Kidney (tissue), 13 donors: ENCODE measurements at regions not wholly inside any gene's neighbourhood (a gene's known extent, or its start where the extent isn't known, plus 50 kb on each side); places are given as distances from the start of the nearest gene placed in this dataset.

ENCODE experiments used
- DNase-seq, 5 donors: peaks; one replicate each; pipeline ENCODE4 v3.0.0-alpha.2; 2013 to 2020
- FAIRE-seq: peaks from 2 replicates; lab custom pipeline; 2012; peaks lifted over from hg19 to GRCh38; lab: Jason Lieb, UNC
- H3K27ac ChIP-seq, 2 donors: one replicate each; pipeline ENCODE4 v1.7.0; 2013; ENCODE audit warnings: low read depth in 2 of 2, low read length in 2 of 2, inconsistent platforms in 1 of 2
- H3K27me3 ChIP-seq: one replicate; pipeline ENCODE4 v1.7.1; 2013; ENCODE audit warnings: low read length, inconsistent platforms; ENCODE audit not compliant: control insufficient read depth, insufficient read depth
- H3K36me3 ChIP-seq, 3 donors: one replicate each; pipeline versions ENCODE4 v1.7.0 to v1.7.1; 2013; ENCODE audit warnings: low read length in 3 of 3, control low read depth in 1 of 3, inconsistent platforms in 1 of 3; ENCODE audit not compliant: insufficient read depth in 3 of 3, control insufficient read depth in 2 of 3
- H3K4me1 ChIP-seq, 3 donors: one replicate each; pipeline versions ENCODE4 v1.7.0 to v1.7.1; 2013; ENCODE audit warnings: low read length in 3 of 3, inconsistent platforms in 1 of 3, low read depth in 1 of 3; ENCODE audit not compliant: control insufficient read depth in 2 of 3, insufficient read depth in 2 of 3
- H3K4me3 ChIP-seq, 3 donors: one replicate each; pipeline versions ENCODE4 v1.7.0 to v1.8.1; 2013; ENCODE audit warnings: low read length in 3 of 3, control low read depth in 1 of 3, inconsistent platforms in 1 of 3
- H3K9ac ChIP-seq, 3 donors: one replicate each; pipeline versions ENCODE4 v1.7.0 to v1.7.1; 2013; ENCODE audit warnings: low read length in 3 of 3, control low read depth in 1 of 3, inconsistent platforms in 1 of 3
- H3K9me3 ChIP-seq, 3 donors: one replicate each; pipeline versions ENCODE4 v1.7.0 to v1.7.1; 2013; ENCODE audit warnings: low read length in 3 of 3, control low read depth in 1 of 3, inconsistent platforms in 1 of 3; ENCODE audit not compliant: control insufficient read depth in 2 of 3, insufficient read depth in 1 of 3
- intact Hi-C: fragments of 100-400 bp; cut with DNase I; formaldehyde crosslinking; loops from one replicate; pipeline ENCODE4 v1.11.1; 2022
- TF ChIP-seq, protein P1 (sequence below): IDR thresholded peaks from 3 replicates; pipeline ENCODE4 v1.5.1; 2012; ENCODE audit warnings: mild to moderate bottlenecking, moderate library complexity, borderline replicate concordance; ENCODE audit not compliant: insufficient read depth; ENCODE audit errors: extremely low read depth
- donor health status: control.
- donor health status: control.
- donor health status: control.
- donor health status: control.
- donor health status: control.
- donor health status: DM: yes; HTN: yes; CAD: no.
- donor health status: Normal renal cell carcinoma (clear cell type).

GRCh38 chr4:3360777-3361176 is 68.0 kb downstream of the RGS12 start:
- no peak for FAIRE-seq

DNA sequence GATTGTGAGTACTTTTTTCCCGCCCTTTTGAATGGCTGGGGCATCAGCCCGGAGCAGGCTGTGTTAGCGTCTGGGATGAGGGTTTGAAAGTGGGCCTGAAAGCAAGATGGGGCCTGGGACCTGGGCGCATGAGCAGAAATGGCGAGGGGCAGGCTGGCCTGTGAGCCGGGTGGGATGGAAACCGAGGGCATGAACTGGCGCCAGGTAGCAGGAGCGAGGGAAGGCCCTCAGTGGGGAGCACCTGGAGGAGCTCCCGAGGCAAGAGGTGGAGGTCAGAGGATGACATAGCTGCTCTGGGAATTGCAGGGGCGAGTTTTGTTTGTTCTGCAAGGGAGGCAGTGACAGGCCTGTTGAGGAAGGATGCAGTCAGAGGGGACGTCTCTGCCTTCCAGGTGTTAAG is 68.6 kb downstream of the RGS12 start:
- intact Hi-C loops: no loop called here
- Histone ChIP-seq H3K4me1 (peaks cover 0 to 5% (median 0%) of the 10 kb centered on the region in 3 donors), H3K27ac (no peak overlapping the region), H3K9me3 (no peaks in the 10 kb centered on the region), H3K4me3 (no peak overlapping the region), H3K27me3 (no peaks in the 10 kb centered on the region), H3K9ac (no peak overlapping the region), H3K36me3 (no peaks in the 10 kb centered on the region)
- no peak for FAIRE-seq
- TF ChIP-seq, protein P1, sequence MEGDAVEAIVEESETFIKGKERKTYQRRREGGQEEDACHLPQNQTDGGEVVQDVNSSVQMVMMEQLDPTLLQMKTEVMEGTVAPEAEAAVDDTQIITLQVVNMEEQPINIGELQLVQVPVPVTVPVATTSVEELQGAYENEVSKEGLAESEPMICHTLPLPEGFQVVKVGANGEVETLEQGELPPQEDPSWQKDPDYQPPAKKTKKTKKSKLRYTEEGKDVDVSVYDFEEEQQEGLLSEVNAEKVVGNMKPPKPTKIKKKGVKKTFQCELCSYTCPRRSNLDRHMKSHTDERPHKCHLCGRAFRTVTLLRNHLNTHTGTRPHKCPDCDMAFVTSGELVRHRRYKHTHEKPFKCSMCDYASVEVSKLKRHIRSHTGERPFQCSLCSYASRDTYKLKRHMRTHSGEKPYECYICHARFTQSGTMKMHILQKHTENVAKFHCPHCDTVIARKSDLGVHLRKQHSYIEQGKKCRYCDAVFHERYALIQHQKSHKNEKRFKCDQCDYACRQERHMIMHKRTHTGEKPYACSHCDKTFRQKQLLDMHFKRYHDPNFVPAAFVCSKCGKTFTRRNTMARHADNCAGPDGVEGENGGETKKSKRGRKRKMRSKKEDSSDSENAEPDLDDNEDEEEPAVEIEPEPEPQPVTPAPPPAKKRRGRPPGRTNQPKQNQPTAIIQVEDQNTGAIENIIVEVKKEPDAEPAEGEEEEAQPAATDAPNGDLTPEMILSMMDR: no peak
- peak in 1 of 5 donors; percentile 34 for DNase-seq

More at GRCh38 chr4:3360777-3361176, 68.0 kb downstream of the RGS12 start:
- TF ChIP-seq, protein P1: no peak
- H3K4me1 ChIP-seq: peaks cover 0 to 5% (median 0%) of the 10 kb centered on the region in 3 donors
- intact Hi-C loops: no loop called here
- no peaks in the 10 kb centered on the region for H3K36me3 ChIP-seq
- H3K9me3 ChIP-seq: no peaks in the 10 kb centered on the region
- DNase-seq: peak in 3 of 5 donors; percentile 28 to 79 (median 70)
- H3K27me3 ChIP-seq: no peaks in the 10 kb centered on the region
- H3K9ac ChIP-seq: no peak overlapping the region
- no peak overlapping the region for H3K27ac ChIP-seq
- H3K4me3 ChIP-seq: no peak overlapping the region

GRCh38 chr4:3361896-3362295 is 69.1 kb downstream of the RGS12 start:
- H3K4me3 ChIP-seq: no peak overlapping the region
- peaks cover 0 to 5% (median 0%) of the 10 kb centered on the region in 3 donors for H3K4me1 ChIP-seq
- FAIRE-seq: no peak
- no peak overlapping the region for H3K27ac ChIP-seq
- no peak overlapping the region for H3K9ac ChIP-seq
- no peaks in the 10 kb centered on the region for H3K9me3 ChIP-seq
- intact Hi-C loops: no loop called here
- TF ChIP-seq, protein P1: no peak
- H3K36me3 ChIP-seq: no peaks in the 10 kb centered on the region
- peak in 1 of 5 donors; percentile 34 for DNase-seq
- H3K27me3 ChIP-seq: no peaks in the 10 kb centered on the region
